Right lobe of liver (tissue), 4 donors: ENCODE measurements at regions not wholly inside any gene's neighbourhood (a gene's known extent, or its start where the extent isn't known, plus 50 kb on each side); places are given as distances from the start of the nearest gene placed in this dataset.

ENCODE experiments used
- CTCF ChIP-seq, 4 donors: fragments of 200-600 bp in 3 of 4; fragments of 450-650 bp in 1 of 4; IDR thresholded peaks; one replicate each; pipeline versions ENCODE4 v1.5.1 to v1.8.0; 2016 to 2022; ENCODE audit warnings: antibody characterized with exemption in 4 of 4, mild to moderate bottlenecking in 2 of 4
- POLR2A ChIP-seq: fragments of 450-650 bp; IDR thresholded peaks from one replicate; pipeline ENCODE4 v1.6.1; 2017; ENCODE audit warnings: antibody characterized with exemption, mild to moderate bottlenecking
- donor health status: DM: no; HTN: no; CAD: no.
- donor health status: DM: no; HTN: no; CAD: no.
- donor health status: DM: no; HTN: yes; CAD: no.

DNA sequence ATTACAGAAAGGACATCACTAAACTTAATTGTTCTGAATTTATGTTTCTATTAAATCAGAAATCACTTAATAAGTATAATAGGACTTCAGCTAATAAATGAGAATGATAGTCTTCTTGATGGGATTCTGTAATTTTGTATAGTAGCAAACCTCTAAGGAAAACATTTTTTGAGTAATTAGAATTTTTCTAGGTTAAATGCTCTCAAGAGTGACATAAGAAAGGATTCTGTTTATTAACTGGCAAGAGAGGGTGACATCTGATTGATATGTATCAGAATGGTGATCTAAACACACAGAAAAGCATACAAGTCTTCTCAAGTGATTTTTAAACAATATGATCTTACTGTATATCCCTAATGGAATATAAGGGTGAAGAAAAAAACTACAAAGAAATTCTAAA is 1597.7 kb upstream of the PRR20A start:
- TF ChIP-seq CTCF (IDR thresholded peaks at IDR 0.05) (no peak), POLR2A (no peak)
